ENCODE measurements at regions not wholly inside any gene's neighbourhood (a gene's known extent, or its start where the extent isn't known, plus 50 kb on each side); places are given as distances from the start of the nearest gene placed in this dataset.

DNA sequence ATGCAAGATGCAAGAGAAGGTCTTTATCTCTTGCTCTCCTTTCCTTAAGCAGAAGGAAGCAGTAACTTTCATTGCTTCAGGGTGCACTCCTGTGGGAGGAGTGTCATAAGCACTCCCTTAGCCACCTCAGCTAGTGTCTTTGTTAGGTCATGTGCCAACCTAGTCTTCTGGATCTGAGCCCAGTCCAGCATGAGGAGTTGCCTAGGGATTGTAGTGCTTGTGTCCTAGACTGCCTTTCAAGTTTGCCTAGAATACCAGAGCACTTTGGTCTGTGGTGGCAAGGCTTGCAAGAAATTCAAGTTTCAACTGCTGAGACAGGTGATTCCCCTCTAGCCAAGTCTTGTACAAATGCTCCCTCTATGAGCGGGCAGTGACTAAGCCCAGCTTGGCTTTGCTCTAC is 633.6 kb downstream of the ZNF385D start:
- no peak for TF ChIP-seq RARB (CRISPR knock-in tag; IDR thresholded peaks at IDR 0.05)
- TF ChIP-seq, protein P1, sequence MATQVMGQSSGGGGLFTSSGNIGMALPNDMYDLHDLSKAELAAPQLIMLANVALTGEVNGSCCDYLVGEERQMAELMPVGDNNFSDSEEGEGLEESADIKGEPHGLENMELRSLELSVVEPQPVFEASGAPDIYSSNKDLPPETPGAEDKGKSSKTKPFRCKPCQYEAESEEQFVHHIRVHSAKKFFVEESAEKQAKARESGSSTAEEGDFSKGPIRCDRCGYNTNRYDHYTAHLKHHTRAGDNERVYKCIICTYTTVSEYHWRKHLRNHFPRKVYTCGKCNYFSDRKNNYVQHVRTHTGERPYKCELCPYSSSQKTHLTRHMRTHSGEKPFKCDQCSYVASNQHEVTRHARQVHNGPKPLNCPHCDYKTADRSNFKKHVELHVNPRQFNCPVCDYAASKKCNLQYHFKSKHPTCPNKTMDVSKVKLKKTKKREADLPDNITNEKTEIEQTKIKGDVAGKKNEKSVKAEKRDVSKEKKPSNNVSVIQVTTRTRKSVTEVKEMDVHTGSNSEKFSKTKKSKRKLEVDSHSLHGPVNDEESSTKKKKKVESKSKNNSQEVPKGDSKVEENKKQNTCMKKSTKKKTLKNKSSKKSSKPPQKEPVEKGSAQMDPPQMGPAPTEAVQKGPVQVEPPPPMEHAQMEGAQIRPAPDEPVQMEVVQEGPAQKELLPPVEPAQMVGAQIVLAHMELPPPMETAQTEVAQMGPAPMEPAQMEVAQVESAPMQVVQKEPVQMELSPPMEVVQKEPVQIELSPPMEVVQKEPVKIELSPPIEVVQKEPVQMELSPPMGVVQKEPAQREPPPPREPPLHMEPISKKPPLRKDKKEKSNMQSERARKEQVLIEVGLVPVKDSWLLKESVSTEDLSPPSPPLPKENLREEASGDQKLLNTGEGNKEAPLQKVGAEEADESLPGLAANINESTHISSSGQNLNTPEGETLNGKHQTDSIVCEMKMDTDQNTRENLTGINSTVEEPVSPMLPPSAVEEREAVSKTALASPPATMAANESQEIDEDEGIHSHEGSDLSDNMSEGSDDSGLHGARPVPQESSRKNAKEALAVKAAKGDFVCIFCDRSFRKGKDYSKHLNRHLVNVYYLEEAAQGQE (IDR thresholded peaks at IDR 0.05) = no peak
- TF ChIP-seq, protein P2, sequence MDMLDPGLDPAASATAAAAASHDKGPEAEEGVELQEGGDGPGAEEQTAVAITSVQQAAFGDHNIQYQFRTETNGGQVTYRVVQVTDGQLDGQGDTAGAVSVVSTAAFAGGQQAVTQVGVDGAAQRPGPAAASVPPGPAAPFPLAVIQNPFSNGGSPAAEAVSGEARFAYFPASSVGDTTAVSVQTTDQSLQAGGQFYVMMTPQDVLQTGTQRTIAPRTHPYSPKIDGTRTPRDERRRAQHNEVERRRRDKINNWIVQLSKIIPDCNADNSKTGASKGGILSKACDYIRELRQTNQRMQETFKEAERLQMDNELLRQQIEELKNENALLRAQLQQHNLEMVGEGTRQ (IDR thresholded peaks at IDR 0.05) = no peak

Measured in A549 (cell line).